Left lung (tissue), 4 donors: ENCODE measurements at regions not wholly inside any gene's neighbourhood (a gene's known extent, or its start where the extent isn't known, plus 50 kb on each side); places are given as distances from the start of the nearest gene placed in this dataset.

Experiments
- ATAC-seq: fragments of 200-7000 bp; cut with Tn5 transposase; one replicate; pipeline ENCODE4 v1.9.1; 2020; ENCODE audit warnings: moderate library complexity
- DNase-seq, 4 donors: peaks; one replicate each; pipeline ENCODE4 v3.0.0-alpha.2; 2013 to 2020
- H3K27ac ChIP-seq, 2 donors: fragments of 200-600 bp; sonication (generic) in 1 of 2; one replicate each; pipeline versions ENCODE4 v1.5.0 to v1.8.0; 2020 to 2021
- H3K27me3 ChIP-seq, 2 donors: fragments of 200-600 bp; sonication (generic) in 1 of 2; one replicate each; pipeline versions ENCODE4 v1.5.0 to v1.8.0; 2020 to 2021
- H3K36me3 ChIP-seq, 2 donors: fragments of 200-600 bp; sonication (generic) in 1 of 2; one replicate each; pipeline versions ENCODE4 v1.5.0 to v1.8.0; 2020 to 2021
- H3K4me1 ChIP-seq, 2 donors: fragments of 200-600 bp; one replicate each; pipeline ENCODE4 v1.8.0; 2021
- H3K4me3 ChIP-seq, 2 donors: fragments of 200-600 bp; sonication (generic) in 1 of 2; one replicate each; pipeline versions ENCODE4 v1.5.0 to v1.8.0; 2020 to 2021; ENCODE audit warnings: mild to moderate bottlenecking in 1 of 2
- H3K9me3 ChIP-seq, 2 donors: fragments of 200-600 bp; sonication (generic) in 1 of 2; one replicate each; pipeline versions ENCODE4 v1.5.0 to v1.8.0; 2020 to 2021
- CTCF ChIP-seq, 2 donors: fragments of 200-600 bp; sonication (generic) in 1 of 2; IDR thresholded peaks; one replicate each; pipeline versions ENCODE4 v1.5.0 to v1.8.0; 2021; ENCODE audit warnings: antibody characterized with exemption in 2 of 2
- intact Hi-C, 2 donors: fragments of 100-400 bp; cut with DNase I; formaldehyde crosslinking; loops; one replicate each; pipeline versions ENCODE4 v1.11.2 to v1.14.2; 2022
- donor health status: DM: no; HTN: yes; CAD: no.
- donor health status: DM: no; HTN: no; CAD: no.

GRCh38 chr10:65571011-65571570, 1354.7 kb upstream of the LRRTM3 start:
- Histone ChIP-seq H3K27ac (no peak overlapping the region), H3K4me1 (no peaks in the 10 kb centered on the region), H3K27me3 (no peaks in the 10 kb centered on the region), H3K36me3 (no peaks in the 10 kb centered on the region), H3K9me3 (no peaks in the 10 kb centered on the region), H3K4me3 (peak overlapping the region; percentile 36 to 41)
- DNase-seq, result peak in 1 of 4 donors; percentile 10
- TF ChIP-seq CTCF (IDR thresholded peaks at IDR 0.05), result no peak
- intact Hi-C loops, result no loop called here
- peak; percentile 86 for ATAC-seq

- DNase-seq (peak in 1 of 4 donors; percentile 28), ATAC-seq (no peak)
- H3K9me3 ChIP-seq, result peaks cover 0 to 44% of the 10 kb centered on the region in 2 donors
- no peak overlapping the region for H3K4me3 ChIP-seq
- intact Hi-C loops, result no loop called here
- no peaks in the 10 kb centered on the region for H3K36me3 ChIP-seq
- no peak overlapping the region for H3K27ac ChIP-seq
- no peaks in the 10 kb centered on the region for H3K4me1 ChIP-seq
- no peak for TF ChIP-seq CTCF (IDR thresholded peaks at IDR 0.05)
- no peaks in the 10 kb centered on the region for H3K27me3 ChIP-seq
These were observed 1344.3 kb upstream of the LRRTM3 start for GRCh38 chr10:65581426-65582026.

DNA sequence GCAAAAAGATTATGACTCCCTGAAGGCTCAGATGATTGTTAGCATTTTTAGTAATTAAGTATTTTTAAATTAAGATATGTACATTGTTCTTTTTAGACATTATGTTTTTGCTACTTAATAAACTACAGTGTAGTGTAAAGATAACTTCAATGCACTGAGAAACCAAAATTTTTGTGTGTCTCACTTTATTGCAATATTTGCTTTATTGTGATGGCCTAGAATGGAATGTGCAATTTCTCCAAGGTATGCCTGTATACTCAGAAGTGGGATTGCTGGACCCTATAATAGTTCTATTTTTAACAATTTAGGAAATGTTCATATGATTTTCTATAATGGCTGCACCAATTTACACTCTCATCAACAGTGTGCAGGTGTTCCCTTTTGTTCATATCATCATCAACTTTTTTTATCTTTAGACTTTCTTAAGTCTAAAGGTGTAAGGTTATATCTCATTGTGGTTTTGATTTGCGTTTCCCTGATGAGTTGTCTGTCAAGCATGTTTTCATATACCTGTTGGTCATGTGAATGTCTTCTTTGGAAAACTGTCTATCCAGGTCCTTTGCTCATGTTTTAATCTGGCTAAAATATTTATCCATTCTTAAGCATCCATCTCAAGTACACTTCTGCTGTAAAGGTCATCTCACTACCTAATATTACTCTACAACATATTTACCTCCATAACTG, 1323.5 kb upstream of the LRRTM3 start:
- Histone ChIP-seq H3K36me3 (no peaks in the 10 kb centered on the region), H3K9me3 (peaks cover 0 to 22% of the 10 kb centered on the region in 2 donors), H3K4me3 (no peak overlapping the region), H3K27me3 (no peaks in the 10 kb centered on the region), H3K4me1 (no peaks in the 10 kb centered on the region), H3K27ac (no peak overlapping the region)
- TF ChIP-seq CTCF (IDR thresholded peaks at IDR 0.05), result no peak
- intact Hi-C loops, result no loop called here
- no peak for ATAC-seq
- DNase-seq, result no peak

GRCh38 chr10:65611592-65611991, 1314.2 kb upstream of the LRRTM3 start:
- peaks cover 0 to 36% of the 10 kb centered on the region in 2 donors for H3K9me3 ChIP-seq
- ATAC-seq, result no peak
- no peak overlapping the region for H3K4me3 ChIP-seq
- no peak overlapping the region for H3K27ac ChIP-seq
- H3K27me3 ChIP-seq, result no peaks in the 10 kb centered on the region
- no peak for TF ChIP-seq CTCF (IDR thresholded peaks at IDR 0.05)
- no peaks in the 10 kb centered on the region for H3K4me1 ChIP-seq
- peak in 2 of 4 donors; percentile 72 to 85 for DNase-seq
- intact Hi-C loops, result no loop called here
- H3K36me3 ChIP-seq, result no peaks in the 10 kb centered on the region

DNA sequence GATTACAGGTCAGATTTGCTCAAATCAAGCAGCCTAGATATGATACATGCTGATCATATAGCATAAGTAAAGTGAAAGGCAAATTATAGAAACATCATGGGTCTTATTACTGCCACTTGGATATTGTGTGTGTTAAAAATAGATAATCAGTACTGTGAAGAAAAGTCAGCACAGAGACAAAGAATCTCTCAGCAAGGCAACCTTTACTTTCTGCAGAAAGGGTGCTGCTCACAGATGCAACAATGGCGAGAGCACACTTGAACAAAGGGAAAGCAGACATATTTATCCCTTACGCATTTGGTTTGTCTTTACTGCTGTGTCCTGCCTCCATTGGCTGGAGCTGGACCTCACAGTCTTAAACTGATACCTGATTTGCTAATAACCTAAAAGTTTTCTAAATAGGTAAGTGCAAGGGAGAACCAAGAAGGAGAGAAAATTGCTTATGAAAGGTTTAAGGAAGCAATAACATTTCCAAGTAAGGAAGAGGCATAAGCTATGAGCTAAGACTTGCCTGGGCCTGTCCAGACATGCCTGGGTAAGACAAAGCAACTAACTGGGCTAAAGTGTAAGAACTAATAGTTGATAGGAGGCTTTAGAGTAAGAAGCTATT, 1310.8 kb upstream of the LRRTM3 start:
- H3K36me3 ChIP-seq, result no peaks in the 10 kb centered on the region
- H3K4me3 ChIP-seq, result no peak overlapping the region
- no peaks in the 10 kb centered on the region for H3K4me1 ChIP-seq
- H3K27ac ChIP-seq, result no peak overlapping the region
- H3K9me3 ChIP-seq, result peaks cover 0 to 45% of the 10 kb centered on the region in 2 donors
- no peak for DNase-seq
- intact Hi-C loops, result no loop called here
- no peak for ATAC-seq
- no peaks in the 10 kb centered on the region for H3K27me3 ChIP-seq
- TF ChIP-seq CTCF (IDR thresholded peaks at IDR 0.05), result no peak
